C4-2B (cell line): ENCODE measurements at regions not wholly inside any gene's neighbourhood (a gene's known extent, or its start where the extent isn't known, plus 50 kb on each side); places are given as distances from the start of the nearest gene placed in this dataset.

Source experiments
- CTCF ChIP-seq: fragments of 450-650 bp; conservative IDR thresholded peaks from 2 replicates; pipeline ENCODE4 v1.5.1; 2017; ENCODE audit warnings: mild to moderate bottlenecking
- ZFX ChIP-seq: fragments of 450-650 bp; IDR thresholded peaks from 2 replicates; pipeline ENCODE4 v1.6.1; 2017

GRCh38 chr10:128995676-128996075 lies 471.4 kb upstream of the MGMT start:
- TF ChIP-seq CTCF (no peak), ZFX (no peak)
